DOHH2 (cell line): ENCODE measurements at regions not wholly inside any gene's neighbourhood (a gene's known extent, or its start where the extent isn't known, plus 50 kb on each side); places are given as distances from the start of the nearest gene placed in this dataset.

Experiments
- CTCF ChIP-seq: fragments of 200-600 bp; sonication (generic); IDR thresholded peaks from one replicate; pipeline ENCODE4 v1.5.1; 2014; ENCODE audit warnings: antibody characterized with exemption, mild to moderate bottlenecking, low read depth, low read length; ENCODE audit not compliant: poor library complexity, severe bottlenecking
- EZH2phosphoT487 ChIP-seq: fragments of 200-600 bp; sonication (generic); IDR thresholded peaks from 2 replicates; pipeline ENCODE4 v1.6.1; 2017; ENCODE audit warnings: borderline replicate concordance, mild to moderate bottlenecking, antibody characterized with exemption, low read length, moderate library complexity, mixed read lengths

- TF ChIP-seq CTCF (no peak), EZH2phosphoT487 (no peak)
These were observed 161.7 kb upstream of the NABP1 start for GRCh38 chr2:191516260-191516659.
